Right atrium auricular region (tissue), 2 donors: ENCODE measurements at regions not wholly inside any gene's neighbourhood (a gene's known extent, or its start where the extent isn't known, plus 50 kb on each side); places are given as distances from the start of the nearest gene placed in this dataset.

Source experiments
- DNase-seq: peaks from one replicate; pipeline ENCODE4 v3.0.0-alpha.2; 2019; ENCODE audit warnings: low spot score
- H3K27ac ChIP-seq, 2 donors: fragments of 200-600 bp; sonication (generic); 1 replicate in 1 of 2; 2 replicates in 1 of 2; pipeline ENCODE4 v1.5.1; 2016 to 2019
- H3K27me3 ChIP-seq, 2 donors: fragments of 200-600 bp; sonication (generic); one replicate each; pipeline versions ENCODE4 v1.5.1 to v1.6.0; 2017 to 2019
- H3K36me3 ChIP-seq: fragments of 200-600 bp; sonication (generic); one replicate; pipeline ENCODE4 v1.5.1; 2016
- H3K4me1 ChIP-seq, 2 donors: fragments of 200-600 bp; sonication (generic); one replicate each; pipeline versions ENCODE4 v1.5.1 to v1.6.0; 2017 to 2019
- H3K4me3 ChIP-seq, 2 donors: fragments of 200-600 bp; sonication (generic); 1 replicate in 1 of 2; 2 replicates in 1 of 2; pipeline ENCODE4 v1.5.1; 2017 to 2019; ENCODE audit warnings: mild to moderate bottlenecking in 1 of 2, moderate library complexity in 1 of 2
- H3K9me3 ChIP-seq, 2 donors: fragments of 200-600 bp; sonication (generic); one replicate each; pipeline ENCODE4 v1.5.1; 2019
- TF ChIP-seq, protein P1 (sequence below), 2 donors: fragments of 200-600 bp; sonication (generic); IDR thresholded peaks; one replicate each; pipeline ENCODE4 v1.5.1; 2019; ENCODE audit warnings: antibody characterized with exemption in 2 of 2

GRCh38 chr6:80439721-80440470 lies 333.4 kb downstream of the BCKDHB start:
- TF ChIP-seq, protein P1, sequence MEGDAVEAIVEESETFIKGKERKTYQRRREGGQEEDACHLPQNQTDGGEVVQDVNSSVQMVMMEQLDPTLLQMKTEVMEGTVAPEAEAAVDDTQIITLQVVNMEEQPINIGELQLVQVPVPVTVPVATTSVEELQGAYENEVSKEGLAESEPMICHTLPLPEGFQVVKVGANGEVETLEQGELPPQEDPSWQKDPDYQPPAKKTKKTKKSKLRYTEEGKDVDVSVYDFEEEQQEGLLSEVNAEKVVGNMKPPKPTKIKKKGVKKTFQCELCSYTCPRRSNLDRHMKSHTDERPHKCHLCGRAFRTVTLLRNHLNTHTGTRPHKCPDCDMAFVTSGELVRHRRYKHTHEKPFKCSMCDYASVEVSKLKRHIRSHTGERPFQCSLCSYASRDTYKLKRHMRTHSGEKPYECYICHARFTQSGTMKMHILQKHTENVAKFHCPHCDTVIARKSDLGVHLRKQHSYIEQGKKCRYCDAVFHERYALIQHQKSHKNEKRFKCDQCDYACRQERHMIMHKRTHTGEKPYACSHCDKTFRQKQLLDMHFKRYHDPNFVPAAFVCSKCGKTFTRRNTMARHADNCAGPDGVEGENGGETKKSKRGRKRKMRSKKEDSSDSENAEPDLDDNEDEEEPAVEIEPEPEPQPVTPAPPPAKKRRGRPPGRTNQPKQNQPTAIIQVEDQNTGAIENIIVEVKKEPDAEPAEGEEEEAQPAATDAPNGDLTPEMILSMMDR (IDR thresholded peaks at IDR 0.05), result no peak
- Histone ChIP-seq H3K36me3 (no peaks in the 10 kb centered on the region), H3K9me3 (no peaks in the 10 kb centered on the region), H3K4me3 (no peak overlapping the region), H3K27me3 (no peaks in the 10 kb centered on the region), H3K27ac (no peak overlapping the region), H3K4me1 (no peaks in the 10 kb centered on the region)
- DNase-seq, result no peak

DNA sequence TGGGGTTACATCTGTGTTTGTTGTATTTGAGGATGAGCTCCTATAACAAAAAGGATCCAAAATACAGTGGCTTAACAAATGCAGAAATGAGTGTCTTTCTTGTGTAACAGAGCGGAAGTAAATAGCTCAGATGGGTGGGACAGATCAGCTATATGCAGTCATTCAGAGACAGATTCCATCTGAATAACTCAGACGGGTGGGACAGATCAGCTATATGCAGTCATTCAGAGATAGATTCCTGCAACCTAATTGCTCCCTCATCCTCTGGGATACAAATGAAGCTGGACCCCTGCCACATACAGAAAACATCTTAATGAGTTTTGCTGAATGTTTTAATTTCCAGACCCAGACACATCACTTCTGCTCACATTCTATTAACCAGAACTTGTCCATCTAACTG lies 332.3 kb downstream of the BCKDHB start:
- Histone ChIP-seq H3K4me1 (no peaks in the 10 kb centered on the region), H3K4me3 (no peak overlapping the region), H3K27ac (no peak overlapping the region), H3K27me3 (no peaks in the 10 kb centered on the region), H3K36me3 (no peaks in the 10 kb centered on the region), H3K9me3 (no peaks in the 10 kb centered on the region)
- TF ChIP-seq, protein P1 (IDR thresholded peaks at IDR 0.05), result no peak
- no peak for DNase-seq

DNA sequence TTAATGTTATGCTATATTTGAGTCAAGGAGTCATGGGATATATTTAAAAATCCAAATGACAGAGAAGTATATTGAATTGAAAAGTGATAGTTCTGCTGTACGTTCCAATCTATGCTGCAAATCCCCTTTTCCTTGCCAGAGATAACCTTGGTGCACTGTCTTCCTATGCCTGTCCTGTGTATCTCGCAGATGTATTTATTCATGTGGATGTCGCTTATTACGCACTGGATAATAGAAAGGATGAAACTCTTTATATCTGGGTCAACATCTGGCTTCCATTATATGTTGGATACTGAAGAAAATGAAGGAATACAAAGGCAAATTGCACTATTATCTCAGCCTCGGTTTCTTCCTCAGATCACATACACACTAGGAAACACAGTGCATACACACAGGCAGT lies 331.3 kb downstream of the BCKDHB start:
- TF ChIP-seq, protein P1 (IDR thresholded peaks at IDR 0.05), result no peak
- no peaks in the 10 kb centered on the region for H3K4me1 ChIP-seq
- no peaks in the 10 kb centered on the region for H3K9me3 ChIP-seq
- no peaks in the 10 kb centered on the region for H3K27me3 ChIP-seq
- no peaks in the 10 kb centered on the region for H3K36me3 ChIP-seq
- DNase-seq, result no peak
- H3K4me3 ChIP-seq, result no peak overlapping the region
- H3K27ac ChIP-seq, result no peak overlapping the region

DNA sequence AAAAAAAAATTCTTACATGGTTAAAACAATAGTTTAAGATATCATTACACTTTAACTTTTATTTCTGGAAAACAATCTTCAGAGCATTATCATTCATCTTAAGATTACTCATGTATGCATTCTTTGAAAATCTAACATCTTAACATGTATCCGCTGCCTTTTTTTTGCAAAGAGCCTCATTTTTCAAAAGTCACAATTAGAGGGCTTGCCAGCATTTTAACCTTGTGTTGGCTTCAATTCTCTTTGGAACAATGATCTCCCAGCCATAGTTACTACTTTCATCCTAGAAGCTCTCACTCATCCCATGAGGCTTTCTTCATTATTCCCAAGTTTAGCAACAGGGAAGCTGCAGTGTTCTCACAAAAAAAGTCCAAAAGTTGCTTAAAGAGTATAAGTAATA lies 330.8 kb downstream of the BCKDHB start:
- no peaks in the 10 kb centered on the region for H3K36me3 ChIP-seq
- H3K27ac ChIP-seq, result no peak overlapping the region
- TF ChIP-seq, protein P1 (IDR thresholded peaks at IDR 0.05), result no peak
- H3K27me3 ChIP-seq, result no peaks in the 10 kb centered on the region
- DNase-seq, result no peak
- H3K4me1 ChIP-seq, result no peaks in the 10 kb centered on the region
- no peaks in the 10 kb centered on the region for H3K9me3 ChIP-seq
- no peak overlapping the region for H3K4me3 ChIP-seq

GRCh38 chr6:80436663-80437062 lies 330.2 kb downstream of the BCKDHB start:
- DNase-seq, result no peak
- Histone ChIP-seq H3K4me3 (no peak overlapping the region), H3K36me3 (no peaks in the 10 kb centered on the region), H3K4me1 (no peaks in the 10 kb centered on the region), H3K9me3 (peaks cover 0 to 3% of the 10 kb centered on the region in 2 donors), H3K27ac (no peak overlapping the region), H3K27me3 (no peaks in the 10 kb centered on the region)
- TF ChIP-seq, protein P1 (IDR thresholded peaks at IDR 0.05), result no peak

DNA sequence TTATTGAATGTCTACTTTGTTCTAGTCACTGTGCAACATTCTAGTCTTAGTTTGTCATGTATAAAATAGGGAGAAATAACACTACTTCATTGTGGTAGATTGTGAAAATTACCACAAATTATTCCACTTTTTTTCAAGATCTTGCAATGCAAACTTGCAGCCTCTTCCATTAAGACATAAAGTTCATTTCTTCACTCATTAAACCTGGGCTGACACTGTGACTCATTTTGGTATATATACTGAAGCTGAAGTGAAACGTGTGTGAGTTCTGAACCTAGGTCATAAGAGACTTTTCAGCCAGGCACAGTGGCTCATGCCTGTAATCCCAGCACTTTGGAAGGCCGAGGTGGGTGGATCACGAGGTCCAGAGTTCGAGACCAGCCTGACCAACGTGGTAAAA lies 329.0 kb downstream of the BCKDHB start:
- no peaks in the 10 kb centered on the region for H3K27me3 ChIP-seq
- no peaks in the 10 kb centered on the region for H3K4me1 ChIP-seq
- H3K9me3 ChIP-seq, result peaks cover 0 to 9% of the 10 kb centered on the region in 2 donors
- DNase-seq, result no peak
- no peaks in the 10 kb centered on the region for H3K36me3 ChIP-seq
- no peak overlapping the region for H3K27ac ChIP-seq
- TF ChIP-seq, protein P1 (IDR thresholded peaks at IDR 0.05), result no peak
- no peak overlapping the region for H3K4me3 ChIP-seq
